ENCODE measurements at regions not wholly inside any gene's neighbourhood (a gene's known extent, or its start where the extent isn't known, plus 50 kb on each side); places are given as distances from the start of the nearest gene placed in this dataset.

- TF ChIP-seq, protein P1, sequence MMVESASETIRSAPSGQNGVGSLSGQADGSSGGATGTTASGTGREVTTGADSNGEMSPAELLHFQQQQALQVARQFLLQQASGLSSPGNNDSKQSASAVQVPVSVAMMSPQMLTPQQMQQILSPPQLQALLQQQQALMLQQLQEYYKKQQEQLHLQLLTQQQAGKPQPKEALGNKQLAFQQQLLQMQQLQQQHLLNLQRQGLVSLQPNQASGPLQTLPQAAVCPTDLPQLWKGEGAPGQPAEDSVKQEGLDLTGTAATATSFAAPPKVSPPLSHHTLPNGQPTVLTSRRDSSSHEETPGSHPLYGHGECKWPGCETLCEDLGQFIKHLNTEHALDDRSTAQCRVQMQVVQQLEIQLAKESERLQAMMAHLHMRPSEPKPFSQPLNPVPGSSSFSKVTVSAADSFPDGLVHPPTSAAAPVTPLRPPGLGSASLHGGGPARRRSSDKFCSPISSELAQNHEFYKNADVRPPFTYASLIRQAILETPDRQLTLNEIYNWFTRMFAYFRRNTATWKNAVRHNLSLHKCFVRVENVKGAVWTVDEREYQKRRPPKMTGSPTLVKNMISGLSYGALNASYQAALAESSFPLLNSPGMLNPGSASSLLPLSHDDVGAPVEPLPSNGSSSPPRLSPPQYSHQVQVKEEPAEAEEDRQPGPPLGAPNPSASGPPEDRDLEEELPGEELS (CRISPR knock-in tag; IDR thresholded peaks at IDR 0.05): no peak
These were observed 165.6 kb upstream of the SMAD3 start (continued) for GRCh38 chr15:66899555-66900350.

DNA sequence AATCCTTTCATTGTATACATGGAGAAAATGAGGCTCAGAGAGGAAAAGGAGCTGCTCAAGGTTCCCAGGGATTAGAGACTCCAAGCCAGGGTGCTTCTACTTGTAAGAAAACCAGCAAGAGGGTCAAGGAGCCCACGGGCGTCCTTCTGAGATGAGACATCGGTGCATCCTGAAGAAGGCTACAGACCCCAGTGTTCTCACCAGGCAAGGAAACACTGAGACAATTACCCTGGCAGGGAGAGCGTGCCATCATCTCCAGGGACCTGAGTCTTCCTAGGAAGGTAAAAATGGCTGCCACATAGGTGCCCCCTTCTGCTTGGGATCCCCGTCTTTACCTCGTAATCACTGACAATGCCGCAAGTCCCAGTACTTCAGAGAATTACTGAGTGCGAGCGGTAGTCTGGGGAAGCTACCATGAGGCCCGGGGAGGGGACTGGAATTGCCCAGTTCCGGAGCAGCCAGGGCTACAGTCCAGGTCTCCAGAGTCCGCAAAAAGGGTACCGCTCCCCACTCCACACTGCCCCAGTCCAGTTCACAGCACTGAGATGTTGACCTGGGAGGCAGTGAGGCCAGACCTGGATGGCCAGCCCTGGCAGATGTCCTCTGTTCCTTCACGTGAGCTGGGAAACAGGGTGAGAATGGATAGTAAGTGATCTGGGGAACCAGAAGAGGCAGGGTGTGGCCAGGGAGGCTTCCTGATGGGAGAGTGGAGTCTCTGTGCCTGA, 164.7 kb upstream of the SMAD3 start:
- H3K4me3 Mint-ChIP-seq: no peak overlapping the region
- ChIA-PET CTCF (interaction anchor here (0.6 to 1.6 kb wide), 4 partner anchors 9 to 198 kb away, joined by 3 to 4 read pairs (median 4); no protein-coding TSS in a partner anchor), POLR2A (no interaction called here)
- TF ChIP-seq NR2C2 (CRISPR knock-in tag; IDR thresholded peaks at IDR 0.05) (no peak), ESRRA (CRISPR knock-in tag; IDR thresholded peaks at IDR 0.05; ENCODE audit: borderline replicate concordance) (no peak), GRHL2 (CRISPR knock-in tag; IDR thresholded peaks at IDR 0.05; ENCODE audit: insufficient replicate concordance, severe bottlenecking) (no peak), ZNF121 (CRISPR knock-in tag; IDR thresholded peaks at IDR 0.05) (no peak), OVOL2 (CRISPR knock-in tag; IDR thresholded peaks at IDR 0.05; ENCODE audit: borderline replicate concordance) (no peak), NFATC4 (CRISPR knock-in tag; IDR thresholded peaks at IDR 0.05) (no peak), JUN (CRISPR knock-in tag; IDR thresholded peaks at IDR 0.05) (no peak), CREM (CRISPR knock-in tag; IDR thresholded peaks at IDR 0.05) (no peak), CBFB (CRISPR knock-in tag; IDR thresholded peaks at IDR 0.05; ENCODE audit: low read depth) (no peak), AFF4 (CRISPR knock-in tag; IDR thresholded peaks at IDR 0.05; ENCODE audit: borderline replicate concordance) (no peak), PRDM15 (CRISPR knock-in tag; IDR thresholded peaks at IDR 0.05) (no peak), IRF1 (CRISPR knock-in tag; IDR thresholded peaks at IDR 0.05) (no peak), ZNF219 (CRISPR knock-in tag; IDR thresholded peaks at IDR 0.05; ENCODE audit: borderline replicate concordance) (no peak)
- TF ChIP-seq, protein P2, sequence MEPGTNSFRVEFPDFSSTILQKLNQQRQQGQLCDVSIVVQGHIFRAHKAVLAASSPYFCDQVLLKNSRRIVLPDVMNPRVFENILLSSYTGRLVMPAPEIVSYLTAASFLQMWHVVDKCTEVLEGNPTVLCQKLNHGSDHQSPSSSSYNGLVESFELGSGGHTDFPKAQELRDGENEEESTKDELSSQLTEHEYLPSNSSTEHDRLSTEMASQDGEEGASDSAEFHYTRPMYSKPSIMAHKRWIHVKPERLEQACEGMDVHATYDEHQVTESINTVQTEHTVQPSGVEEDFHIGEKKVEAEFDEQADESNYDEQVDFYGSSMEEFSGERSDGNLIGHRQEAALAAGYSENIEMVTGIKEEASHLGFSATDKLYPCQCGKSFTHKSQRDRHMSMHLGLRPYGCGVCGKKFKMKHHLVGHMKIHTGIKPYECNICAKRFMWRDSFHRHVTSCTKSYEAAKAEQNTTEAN (CRISPR knock-in tag; IDR thresholded peaks at IDR 0.05): no peak
- TF ChIP-seq, protein P3, sequence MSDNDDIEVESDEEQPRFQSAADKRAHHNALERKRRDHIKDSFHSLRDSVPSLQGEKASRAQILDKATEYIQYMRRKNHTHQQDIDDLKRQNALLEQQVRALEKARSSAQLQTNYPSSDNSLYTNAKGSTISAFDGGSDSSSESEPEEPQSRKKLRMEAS (CRISPR knock-in tag; IDR thresholded peaks at IDR 0.05): no peak
- no peak for ATAC-seq
- peaks cover 18% of the 10 kb centered on the region for H3K4me1 Mint-ChIP-seq
- peaks cover 6% of the 10 kb centered on the region for H3K9me3 Mint-ChIP-seq
- no peaks in the 10 kb centered on the region for H3K36me3 Mint-ChIP-seq
- peaks cover 2% of the 10 kb centered on the region; the same call in 1 of the 2 replicates for H3K27me3 Mint-ChIP-seq (ENCODE audit: low read depth)
- no peak for DNase-seq (ENCODE audit: low spot score)
- H3K27ac Mint-ChIP-seq: no peak overlapping the region
